HG02759 (cell line): ENCODE measurements at regions not wholly inside any gene's neighbourhood (a gene's known extent, or its start where the extent isn't known, plus 50 kb on each side); places are given as distances from the start of the nearest gene placed in this dataset.

Experiments
- ATAC-seq: cut with Tn5 transposase; IDR thresholded peaks from one replicate; pipeline ENCODE4 v1.9.1; 2021; ENCODE audit warnings: mild to moderate bottlenecking, moderate library complexity; ENCODE audit not compliant: unreplicated experiment

GRCh38 chr6:84361372-84362192 is 134.1 kb upstream of the CEP162 start:
- ATAC-seq: no peak

- ATAC-seq: no peak
Observed at GRCh38 chr6:84360039-84360438, 132.6 kb upstream of the CEP162 start.

- ATAC-seq: no peak
Observed at GRCh38 chr6:84358581-84358980, 131.1 kb upstream of the CEP162 start.

GRCh38 chr6:84357631-84358030 is 130.2 kb upstream of the CEP162 start:
- ATAC-seq: no peak

- ATAC-seq: no peak
Observed at GRCh38 chr6:84356907-84357306, 129.5 kb upstream of the CEP162 start.

GRCh38 chr6:84353459-84354423 is 126.3 kb upstream of the CEP162 start:
- no peak for ATAC-seq

GRCh38 chr6:84350397-84350796 is 123.0 kb upstream of the CEP162 start:
- no peak for ATAC-seq

- ATAC-seq: no peak
Observed at GRCh38 chr6:84349542-84349941, 122.1 kb upstream of the CEP162 start.

- ATAC-seq: no peak
Observed at GRCh38 chr6:84348801-84349200, 121.4 kb upstream of the CEP162 start.

GRCh38 chr6:84346372-84346771 is 118.9 kb upstream of the CEP162 start:
- ATAC-seq: no peak

- ATAC-seq: no peak
Observed at GRCh38 chr6:84344005-84344404, 116.6 kb upstream of the CEP162 start.

GRCh38 chr6:84340422-84340821 is 113.0 kb upstream of the CEP162 start:
- no peak for ATAC-seq

- ATAC-seq: no peak
Observed at GRCh38 chr6:84333842-84334241, 106.4 kb upstream of the CEP162 start.

- peak; percentile 96 for ATAC-seq
Observed at GRCh38 chr6:84332139-84333034, 104.9 kb upstream of the CEP162 start.

- ATAC-seq: no peak
Observed at GRCh38 chr6:84330325-84330724, 102.9 kb upstream of the CEP162 start.

GRCh38 chr6:84329516-84329915 is 102.1 kb upstream of the CEP162 start:
- no peak for ATAC-seq

- ATAC-seq: no peak
Observed at GRCh38 chr6:84329077-84329476, 101.6 kb upstream of the CEP162 start.

GRCh38 chr6:84317463-84317862 is 90.0 kb upstream of the CEP162 start:
- ATAC-seq: no peak

GRCh38 chr6:84314377-84314898 is 87.0 kb upstream of the CEP162 start:
- peak; percentile 55 for ATAC-seq

- no peak for ATAC-seq
Observed at GRCh38 chr6:84309336-84309735, 81.9 kb upstream of the CEP162 start.

- ATAC-seq: no peak
Observed at GRCh38 chr6:84304881-84305280, 77.4 kb upstream of the CEP162 start.
